DND-41 (cell line): ENCODE measurements at regions not wholly inside any gene's neighbourhood (a gene's known extent, or its start where the extent isn't known, plus 50 kb on each side); places are given as distances from the start of the nearest gene placed in this dataset.

Experiments
- EZH2 ChIP-seq: IDR thresholded peaks from 3 replicates; pipeline ENCODE4 v1.6.1; 2012; ENCODE audit warnings: borderline replicate concordance, low read depth, mild to moderate bottlenecking, moderate library complexity, low read length, inconsistent platforms; ENCODE audit not compliant: severe bottlenecking
- TF ChIP-seq, protein P1 (sequence below): IDR thresholded peaks from 2 replicates; pipeline ENCODE4 v1.5.1; 2012; ENCODE audit warnings: borderline replicate concordance, low read length, moderate library complexity, mild to moderate bottlenecking; ENCODE audit not compliant: poor library complexity, severe bottlenecking; ENCODE audit errors: extremely low read depth

DNA sequence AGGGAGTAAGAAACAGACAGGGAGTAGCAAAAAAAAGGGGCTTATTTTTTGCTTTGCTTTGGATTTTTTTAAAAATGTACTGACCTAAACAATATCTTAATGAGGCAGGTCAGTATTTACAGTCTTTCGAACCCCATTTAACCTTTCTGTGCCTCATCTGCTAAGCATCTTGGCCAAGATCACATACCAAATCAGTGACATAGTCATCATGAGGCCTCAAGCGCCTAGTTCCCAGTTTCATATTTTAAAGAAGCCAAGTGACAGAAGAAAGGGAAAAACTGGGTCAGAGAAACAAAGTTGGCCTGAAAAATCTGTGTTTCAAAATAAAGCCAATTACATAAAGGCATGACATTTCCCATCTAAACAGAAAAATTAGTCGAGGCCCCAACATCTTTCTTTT lies 94.6 kb upstream of the WDR44 start:
- TF ChIP-seq, protein P1, sequence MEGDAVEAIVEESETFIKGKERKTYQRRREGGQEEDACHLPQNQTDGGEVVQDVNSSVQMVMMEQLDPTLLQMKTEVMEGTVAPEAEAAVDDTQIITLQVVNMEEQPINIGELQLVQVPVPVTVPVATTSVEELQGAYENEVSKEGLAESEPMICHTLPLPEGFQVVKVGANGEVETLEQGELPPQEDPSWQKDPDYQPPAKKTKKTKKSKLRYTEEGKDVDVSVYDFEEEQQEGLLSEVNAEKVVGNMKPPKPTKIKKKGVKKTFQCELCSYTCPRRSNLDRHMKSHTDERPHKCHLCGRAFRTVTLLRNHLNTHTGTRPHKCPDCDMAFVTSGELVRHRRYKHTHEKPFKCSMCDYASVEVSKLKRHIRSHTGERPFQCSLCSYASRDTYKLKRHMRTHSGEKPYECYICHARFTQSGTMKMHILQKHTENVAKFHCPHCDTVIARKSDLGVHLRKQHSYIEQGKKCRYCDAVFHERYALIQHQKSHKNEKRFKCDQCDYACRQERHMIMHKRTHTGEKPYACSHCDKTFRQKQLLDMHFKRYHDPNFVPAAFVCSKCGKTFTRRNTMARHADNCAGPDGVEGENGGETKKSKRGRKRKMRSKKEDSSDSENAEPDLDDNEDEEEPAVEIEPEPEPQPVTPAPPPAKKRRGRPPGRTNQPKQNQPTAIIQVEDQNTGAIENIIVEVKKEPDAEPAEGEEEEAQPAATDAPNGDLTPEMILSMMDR: no peak
- TF ChIP-seq EZH2: no peak
